Muscle layer of colon (tissue), 2 donors: ENCODE measurements at regions not wholly inside any gene's neighbourhood (a gene's known extent, or its start where the extent isn't known, plus 50 kb on each side); places are given as distances from the start of the nearest gene placed in this dataset.

Experiments
- H3K27ac ChIP-seq: one replicate; pipeline ENCODE4 v1.7.0; 2013; ENCODE audit warnings: low read depth, mild to moderate bottlenecking, low read length, moderate library complexity
- H3K27me3 ChIP-seq, 2 donors: one replicate each; pipeline ENCODE4 v1.7.0; 2013; ENCODE audit warnings: low read length in 2 of 2, mild to moderate bottlenecking in 2 of 2; ENCODE audit not compliant: insufficient read depth in 2 of 2, control insufficient read depth in 1 of 2
- H3K36me3 ChIP-seq: one replicate; pipeline ENCODE4 v1.7.0; 2013; ENCODE audit warnings: mild to moderate bottlenecking, low read length; ENCODE audit not compliant: insufficient read depth
- H3K4me1 ChIP-seq: one replicate; pipeline ENCODE4 v1.7.0; 2013; ENCODE audit warnings: mild to moderate bottlenecking, low read length; ENCODE audit not compliant: insufficient read depth
- H3K4me3 ChIP-seq, 2 donors: one replicate each; pipeline ENCODE4 v1.7.0; 2013; ENCODE audit warnings: low read length in 2 of 2, low read depth in 1 of 2, mild to moderate bottlenecking in 1 of 2, moderate library complexity in 1 of 2
- H3K9ac ChIP-seq: one replicate; pipeline ENCODE4 v1.7.0; 2013; ENCODE audit warnings: low read length
- H3K9me3 ChIP-seq: one replicate; pipeline ENCODE4 v1.7.0; 2013; ENCODE audit warnings: mild to moderate bottlenecking, low read length
- donor health status: abdominal sarcoma.
- donor health status: Adenocarcinoma of cecum.

GRCh38 chr14:97010491-97011160 lies 213.4 kb downstream of the VRK1 start:
- Histone ChIP-seq H3K27ac (no peak overlapping the region), H3K4me3 (no peak overlapping the region), H3K27me3 (no peaks in the 10 kb centered on the region), H3K36me3 (no peaks in the 10 kb centered on the region), H3K9me3 (no peaks in the 10 kb centered on the region), H3K9ac (no peak overlapping the region), H3K4me1 (no peaks in the 10 kb centered on the region)

- Histone ChIP-seq H3K9ac (no peak overlapping the region), H3K4me1 (no peaks in the 10 kb centered on the region), H3K27me3 (no peaks in the 10 kb centered on the region), H3K27ac (no peak overlapping the region), H3K36me3 (no peaks in the 10 kb centered on the region), H3K4me3 (no peak overlapping the region), H3K9me3 (no peaks in the 10 kb centered on the region)
Observed at GRCh38 chr14:97013878-97014277, 216.7 kb downstream of the VRK1 start.

- Histone ChIP-seq H3K9ac (no peak overlapping the region), H3K9me3 (no peaks in the 10 kb centered on the region), H3K27ac (no peak overlapping the region), H3K27me3 (no peaks in the 10 kb centered on the region), H3K36me3 (no peaks in the 10 kb centered on the region), H3K4me3 (no peak overlapping the region), H3K4me1 (no peaks in the 10 kb centered on the region)
Observed at GRCh38 chr14:97021001-97021400, 223.8 kb downstream of the VRK1 start.

GRCh38 chr14:97021571-97022168 lies 224.5 kb downstream of the VRK1 start:
- Histone ChIP-seq H3K36me3 (no peaks in the 10 kb centered on the region), H3K27ac (no peak overlapping the region), H3K4me3 (no peak overlapping the region), H3K9me3 (no peaks in the 10 kb centered on the region), H3K9ac (no peak overlapping the region), H3K4me1 (no peaks in the 10 kb centered on the region), H3K27me3 (no peaks in the 10 kb centered on the region)

GRCh38 chr14:97022741-97023140 lies 225.6 kb downstream of the VRK1 start:
- Histone ChIP-seq H3K4me1 (no peaks in the 10 kb centered on the region), H3K9ac (no peak overlapping the region), H3K9me3 (no peaks in the 10 kb centered on the region), H3K36me3 (no peaks in the 10 kb centered on the region), H3K27me3 (no peaks in the 10 kb centered on the region), H3K4me3 (no peak overlapping the region), H3K27ac (no peak overlapping the region)

GRCh38 chr14:97023871-97024270 lies 226.7 kb downstream of the VRK1 start:
- no peak overlapping the region for H3K27ac ChIP-seq
- no peak overlapping the region for H3K4me3 ChIP-seq
- no peaks in the 10 kb centered on the region for H3K36me3 ChIP-seq
- H3K9ac ChIP-seq: no peak overlapping the region
- no peaks in the 10 kb centered on the region for H3K9me3 ChIP-seq
- H3K27me3 ChIP-seq: no peaks in the 10 kb centered on the region
- no peaks in the 10 kb centered on the region for H3K4me1 ChIP-seq

- H3K36me3 ChIP-seq: no peaks in the 10 kb centered on the region
- H3K27ac ChIP-seq: no peak overlapping the region
- no peaks in the 10 kb centered on the region for H3K27me3 ChIP-seq
- no peak overlapping the region for H3K4me3 ChIP-seq
- H3K9me3 ChIP-seq: no peaks in the 10 kb centered on the region
- H3K9ac ChIP-seq: no peak overlapping the region
- H3K4me1 ChIP-seq: no peaks in the 10 kb centered on the region
Observed at GRCh38 chr14:97024300-97024699, 227.1 kb downstream of the VRK1 start.

GRCh38 chr14:97025722-97026121 lies 228.5 kb downstream of the VRK1 start:
- H3K4me3 ChIP-seq: no peak overlapping the region
- no peak overlapping the region for H3K27ac ChIP-seq
- H3K36me3 ChIP-seq: no peaks in the 10 kb centered on the region
- H3K9ac ChIP-seq: no peak overlapping the region
- H3K4me1 ChIP-seq: no peaks in the 10 kb centered on the region
- H3K27me3 ChIP-seq: no peaks in the 10 kb centered on the region
- no peaks in the 10 kb centered on the region for H3K9me3 ChIP-seq

GRCh38 chr14:97027256-97027999 lies 230.2 kb downstream of the VRK1 start:
- Histone ChIP-seq H3K4me1 (no peaks in the 10 kb centered on the region), H3K27ac (no peak overlapping the region), H3K9me3 (peaks cover 6% of the 10 kb centered on the region), H3K27me3 (peaks cover 0 to 7% of the 10 kb centered on the region in 2 donors), H3K36me3 (no peaks in the 10 kb centered on the region), H3K9ac (no peak overlapping the region), H3K4me3 (no peak overlapping the region)

- Histone ChIP-seq H3K27ac (no peak overlapping the region), H3K4me1 (no peaks in the 10 kb centered on the region), H3K9me3 (peaks cover 6% of the 10 kb centered on the region), H3K9ac (no peak overlapping the region), H3K27me3 (peaks cover 0 to 15% of the 10 kb centered on the region in 2 donors), H3K4me3 (no peak overlapping the region), H3K36me3 (no peaks in the 10 kb centered on the region)
Observed at GRCh38 chr14:97028382-97028781, 231.2 kb downstream of the VRK1 start.

GRCh38 chr14:97029800-97030199 lies 232.6 kb downstream of the VRK1 start:
- no peak overlapping the region for H3K9ac ChIP-seq
- H3K9me3 ChIP-seq: peaks cover 6% of the 10 kb centered on the region
- peaks cover 0 to 23% of the 10 kb centered on the region in 2 donors for H3K27me3 ChIP-seq
- no peaks in the 10 kb centered on the region for H3K36me3 ChIP-seq
- H3K4me3 ChIP-seq: no peak overlapping the region
- H3K27ac ChIP-seq: no peak overlapping the region
- H3K4me1 ChIP-seq: no peaks in the 10 kb centered on the region
